Globus pallidus (tissue), 1 donor: ENCODE measurements at regions not wholly inside any gene's neighbourhood (a gene's known extent, or its start where the extent isn't known, plus 50 kb on each side); places are given as distances from the start of the nearest gene placed in this dataset.

Experiments
- DNase-seq: peaks from one replicate; pipeline ENCODE4 v3.0.0-alpha.2; 2015; ENCODE audit warnings: low spot score

DNA sequence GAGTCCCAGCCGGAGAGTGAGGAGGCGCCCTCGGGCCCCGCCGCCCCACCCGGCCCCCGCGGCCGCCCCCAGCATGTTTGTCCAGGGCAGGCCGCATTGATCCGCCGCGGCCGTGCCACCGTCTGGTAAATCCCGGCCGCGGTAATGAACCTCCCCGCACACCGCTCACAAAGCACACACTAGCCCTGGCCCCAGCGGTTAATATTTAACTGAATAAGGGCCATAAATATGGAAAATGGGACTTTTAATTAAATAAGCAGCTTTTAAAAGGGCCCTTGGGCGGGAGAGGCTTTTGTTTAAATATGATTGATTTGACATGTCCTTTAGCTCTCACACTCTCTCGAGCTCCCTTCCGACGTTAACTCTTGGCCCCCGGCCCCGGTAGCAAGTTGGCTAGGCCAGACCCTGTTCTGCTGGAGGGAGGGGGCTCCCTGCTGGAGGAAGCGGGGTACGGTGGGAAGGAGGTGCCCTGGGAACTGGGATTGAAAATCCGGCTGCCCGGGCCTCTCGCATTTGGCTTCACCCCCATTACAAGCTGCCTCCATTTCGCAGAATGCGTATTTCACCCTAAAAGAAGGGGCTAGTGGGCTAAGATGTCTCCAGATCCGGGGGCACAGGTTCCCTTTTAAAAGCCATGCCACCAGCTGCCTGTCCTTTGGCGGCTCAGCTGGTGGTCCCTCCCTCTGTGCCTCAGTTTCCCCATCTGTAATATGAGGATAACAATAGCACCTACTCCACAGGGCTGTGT, 199.8 kb downstream of the RBM19 start:
- DNase-seq, result no peak

DNA sequence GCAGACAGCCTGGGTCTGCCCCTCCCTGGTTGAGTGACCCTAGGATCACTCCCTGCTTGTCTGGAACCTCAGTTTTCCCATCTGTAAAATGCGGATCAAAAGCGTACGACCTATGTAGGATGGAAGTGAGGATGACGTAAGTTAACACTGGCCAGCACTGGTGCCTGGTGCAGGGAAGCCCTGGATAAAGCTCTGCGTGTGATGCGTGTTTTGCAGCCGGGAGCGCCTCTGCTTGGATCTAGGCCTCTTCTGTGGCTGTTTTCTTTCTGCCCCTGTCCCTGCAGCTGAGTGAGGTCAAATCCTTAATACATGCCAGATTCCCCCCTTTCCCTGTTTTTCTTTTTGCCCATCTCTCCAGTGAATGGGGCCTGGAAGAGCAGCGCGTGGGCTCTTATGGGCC, 201.5 kb downstream of the RBM19 start:
- no peak for DNase-seq

- no peak for DNase-seq
These were observed 203.0 kb downstream of the RBM19 start for GRCh38 chr12:113762882-113763816.

- DNase-seq, result no peak
These were observed 203.8 kb downstream of the RBM19 start for GRCh38 chr12:113762155-113762881.

- no peak for DNase-seq
These were observed 207.0 kb downstream of the RBM19 start for GRCh38 chr12:113759135-113759534.

GRCh38 chr12:113758165-113758924, 207.8 kb downstream of the RBM19 start:
- no peak for DNase-seq

GRCh38 chr12:113757221-113758002, 208.7 kb downstream of the RBM19 start:
- no peak for DNase-seq

DNA sequence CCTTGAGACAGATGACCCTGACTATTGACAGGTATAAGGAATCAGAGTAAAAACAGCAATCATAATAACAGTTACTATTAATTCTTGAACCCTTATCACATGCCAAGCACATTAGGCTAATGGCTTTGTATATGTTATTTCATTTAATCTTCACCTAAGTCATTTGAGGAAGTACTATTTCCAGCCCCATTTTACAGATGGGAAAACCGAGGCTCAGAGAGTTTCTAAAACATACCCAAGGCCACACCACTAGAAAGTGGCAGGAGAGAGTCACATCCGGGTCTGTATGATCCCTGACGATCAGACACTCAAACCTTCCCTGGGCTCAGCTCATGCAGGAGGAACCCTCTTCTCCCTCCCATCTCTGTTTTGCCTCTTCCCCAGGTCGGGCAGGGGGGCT, 209.5 kb downstream of the RBM19 start:
- DNase-seq, result no peak

GRCh38 chr12:113755098-113755497, 211.0 kb downstream of the RBM19 start:
- no peak for DNase-seq

- no peak for DNase-seq
These were observed 214.6 kb downstream of the RBM19 start for GRCh38 chr12:113751513-113751912.

DNA sequence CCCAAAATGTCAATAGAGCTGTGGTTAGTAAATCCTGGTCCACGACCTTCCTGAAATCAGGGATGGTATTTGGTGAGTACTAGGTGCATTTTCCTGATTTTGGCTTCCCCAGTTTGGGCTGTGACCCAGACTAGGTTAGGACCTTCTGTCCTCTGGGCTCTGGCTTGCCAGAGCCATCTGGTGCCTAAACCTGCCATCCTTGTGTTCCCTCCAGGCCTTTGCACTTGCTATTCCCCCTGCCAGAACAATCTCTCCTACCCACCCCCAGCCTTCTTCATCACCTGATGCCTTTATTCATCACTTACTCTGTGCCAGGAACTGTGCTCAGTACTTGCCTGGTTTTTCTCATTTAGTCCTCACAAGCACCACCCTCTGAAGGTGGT, 216.7 kb downstream of the RBM19 start:
- DNase-seq, result no peak

GRCh38 chr12:113748707-113749432, 217.3 kb downstream of the RBM19 start:
- DNase-seq, result no peak

DNA sequence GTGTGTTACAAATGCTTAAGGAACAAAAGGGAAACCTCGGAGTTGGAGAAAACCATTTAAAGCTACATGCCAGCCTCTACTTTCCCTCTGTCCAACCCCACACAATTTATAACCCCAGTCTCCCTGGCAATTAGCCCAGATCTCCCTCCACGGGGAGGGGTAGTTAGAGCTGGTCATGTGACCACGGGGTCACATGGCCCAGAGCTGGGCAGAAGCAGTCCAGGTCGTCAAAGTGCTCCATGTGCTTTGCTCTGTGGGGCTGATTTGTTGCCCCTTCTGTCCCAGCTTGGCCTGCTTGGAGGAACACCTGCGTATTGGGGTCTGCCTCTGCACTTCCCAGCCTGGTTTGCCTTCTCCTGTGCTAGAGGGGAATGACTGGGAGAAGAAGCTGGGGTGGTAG, 219.1 kb downstream of the RBM19 start:
- DNase-seq, result no peak

DNA sequence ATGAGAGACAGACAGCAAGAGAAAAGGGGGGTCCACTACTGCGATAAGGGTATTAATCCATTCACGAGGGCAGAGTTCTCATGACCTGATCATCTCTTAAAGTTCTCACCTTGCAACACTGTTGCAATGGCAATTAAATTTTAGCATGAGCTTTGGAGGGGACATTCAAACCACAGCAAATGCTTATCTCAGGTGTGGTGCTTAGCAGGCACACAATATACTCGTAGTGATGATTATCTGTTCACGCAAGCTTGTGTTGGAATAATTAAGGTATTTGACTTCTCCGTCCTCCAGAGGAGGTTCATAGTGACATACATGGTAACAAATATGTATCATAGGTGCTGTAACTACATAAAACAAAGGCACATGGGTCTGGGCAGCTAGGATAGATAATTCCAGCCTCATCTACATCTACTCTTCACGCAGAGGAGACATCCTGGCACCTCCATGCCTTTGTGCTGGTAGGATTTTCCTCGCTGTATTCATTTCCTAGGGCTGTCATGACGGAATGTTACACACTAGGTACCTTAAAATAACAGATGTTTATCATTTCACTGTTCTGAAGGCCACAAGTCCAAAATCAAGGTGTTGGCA, 221.2 kb downstream of the RBM19 start:
- no peak for DNase-seq

DNA sequence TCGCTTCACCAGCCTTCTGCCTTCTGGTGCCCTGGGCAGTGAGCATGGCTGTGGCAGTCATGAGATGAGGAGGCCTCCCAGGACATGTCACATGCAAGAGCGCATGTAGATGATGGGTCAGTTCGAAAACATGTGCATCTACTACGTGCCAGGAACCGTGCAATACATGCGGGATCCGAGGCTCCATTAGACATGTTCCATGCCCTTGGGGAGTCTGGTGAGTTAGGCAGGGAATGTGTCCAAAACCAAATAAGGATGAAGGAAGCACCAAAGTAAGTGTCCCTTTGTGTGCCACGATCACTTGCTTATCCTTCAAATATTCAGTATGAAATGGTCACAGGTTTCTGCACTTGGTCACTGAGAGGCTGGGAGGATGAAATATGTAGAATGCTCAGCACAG, 223.3 kb downstream of the RBM19 start:
- DNase-seq, result no peak

DNA sequence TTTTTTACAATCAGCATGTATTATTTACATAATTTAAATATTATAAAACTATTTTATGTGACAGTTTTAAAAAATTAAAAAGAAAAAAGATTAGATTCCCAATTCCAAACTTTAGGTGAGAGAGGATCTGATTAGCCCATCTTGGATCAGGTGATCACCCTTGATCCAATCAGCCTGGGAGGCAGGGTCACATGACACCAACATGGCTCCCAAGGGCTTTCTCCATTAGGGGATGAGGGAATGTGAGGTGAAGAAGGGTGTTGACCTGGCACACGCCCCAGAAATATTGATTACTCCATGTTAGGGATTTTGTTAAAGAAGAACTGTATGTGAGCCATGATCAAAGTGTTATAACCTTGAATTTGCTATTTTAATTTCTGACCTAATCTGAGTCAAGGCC, 225.4 kb downstream of the RBM19 start:
- no peak for DNase-seq

- no peak for DNase-seq
These were observed 231.0 kb downstream of the RBM19 start for GRCh38 chr12:113735131-113735530.

- DNase-seq, result no peak
These were observed 231.6 kb downstream of the RBM19 start for GRCh38 chr12:113734503-113734902.

- no peak for DNase-seq
These were observed 233.2 kb downstream of the RBM19 start for GRCh38 chr12:113732916-113733315.

GRCh38 chr12:113727651-113728061, 238.5 kb downstream of the RBM19 start:
- no peak for DNase-seq
